H1 (cell line): ENCODE measurements at regions not wholly inside any gene's neighbourhood (a gene's known extent, or its start where the extent isn't known, plus 50 kb on each side); places are given as distances from the start of the nearest gene placed in this dataset.

Experiments
- CTCF ChIA-PET: fragments of 300-600 bp; sonication (Branson Sonifier 250); formaldehyde crosslinking; loops from one replicate; lab custom pipeline; 2021; ENCODE audit not compliant: partially characterized antibody; lab: Charles Lee
- POLR2A ChIA-PET: fragments of 300-600 bp; sonication (Branson Sonifier 250); formaldehyde crosslinking; loops from one replicate; lab custom pipeline; 2021; ENCODE audit warnings: inconsistent platforms; ENCODE audit not compliant: partially characterized antibody; lab: Charles Lee
- DNase-seq, 2 experiments: peaks; one replicate each; pipeline versions ENCODE4 v3.0.0 to v3.0.0-alpha.2; 2010 to 2022; ENCODE audit warnings: low spot score in 2 of 2, low read depth in 1 of 2, mixed read lengths in 1 of 2
- FAIRE-seq: peaks from 2 replicates; lab custom pipeline; 2011; peaks lifted over from hg19 to GRCh38; lab: Jason Lieb, UNC
- H2AFZ ChIP-seq: 2 replicates; pipeline ENCODE4 v1.8.1; 2012; ENCODE audit warnings: low read length, inconsistent platforms
- H2AK5ac ChIP-seq: 2 replicates; pipeline ENCODE4 v1.6.1; 2013; ENCODE audit warnings: low read depth, low read length
- H2BK120ac ChIP-seq: replicated peaks from 2 replicates; pipeline ENCODE3; 2013; ENCODE audit warnings: low read depth, low read length, inconsistent platforms
- H2BK12ac ChIP-seq: 2 replicates; pipeline ENCODE4 v1.6.1; 2013; ENCODE audit warnings: low read depth, low read length
- H2BK15ac ChIP-seq: 2 replicates; pipeline ENCODE4 v1.6.1; 2013; ENCODE audit warnings: low read length
- H2BK20ac ChIP-seq: 2 replicates; pipeline ENCODE4 v1.6.1; 2013; ENCODE audit warnings: low read length
- H2BK5ac ChIP-seq: 2 replicates; pipeline ENCODE4 v1.6.1; 2013; ENCODE audit warnings: low read depth, low read length
- H3K14ac ChIP-seq: 2 replicates; pipeline ENCODE4 v1.6.1; 2013; ENCODE audit warnings: inconsistent platforms; ENCODE audit not compliant: insufficient read length
- H3K18ac ChIP-seq: 2 replicates; pipeline ENCODE4 v1.6.1; 2013; ENCODE audit warnings: low read length; ENCODE audit errors: extremely low read depth
- H3K23ac ChIP-seq: 2 replicates; pipeline ENCODE4 v1.6.1; 2013; ENCODE audit warnings: inconsistent platforms; ENCODE audit not compliant: insufficient read length
- H3K23me2 ChIP-seq: 2 replicates; pipeline ENCODE4 v1.6.1; 2013; ENCODE audit warnings: low read depth, low read length
- H3K27ac ChIP-seq: 2 replicates; pipeline ENCODE4 v1.6.1; 2011; ENCODE audit warnings: low read depth, low read length, inconsistent platforms
- H3K27me3 ChIP-seq, 4 experiments: replicated peaks in 1 of 4; 1 replicate in 1 of 4; 2 replicates in 3 of 4; pipeline versions ENCODE4 v1.6.1 to v1.8.1; 2011 to 2013; ENCODE audit warnings: low read length in 3 of 4, mild to moderate bottlenecking in 3 of 4, inconsistent platforms in 2 of 4, mixed read lengths in 2 of 4, moderate library complexity in 1 of 4; ENCODE audit not compliant: control insufficient read depth in 3 of 4, insufficient read depth in 3 of 4; ENCODE audit errors: extremely low read depth in 1 of 4
- H3K36me3 ChIP-seq, 4 experiments: 2 replicates each; pipeline versions ENCODE4 v1.6.1 to v1.8.1; 2011 to 2013; ENCODE audit warnings: mild to moderate bottlenecking in 4 of 4, low read length in 3 of 4, moderate library complexity in 2 of 4, control low read depth in 1 of 4, inconsistent platforms in 1 of 4; ENCODE audit not compliant: insufficient read depth in 4 of 4, control insufficient read depth in 2 of 4
- H3K4ac ChIP-seq: replicated peaks from 2 replicates; pipeline ENCODE3; 2013; ENCODE audit warnings: low read length, low read depth, mixed read lengths, inconsistent platforms; ENCODE audit not compliant: insufficient read length
- H3K4me1 ChIP-seq, 4 experiments: replicated peaks in 1 of 4; 1 replicate in 1 of 4; 2 replicates in 3 of 4; pipeline versions ENCODE4 v1.6.1 to v1.8.1; 2011 to 2013; ENCODE audit warnings: low read length in 3 of 4, inconsistent platforms in 2 of 4, mixed read lengths in 1 of 4; ENCODE audit not compliant: insufficient read depth in 4 of 4, control insufficient read depth in 3 of 4
- H3K4me2 ChIP-seq, 2 experiments: 2 replicates each; pipeline versions ENCODE4 v1.6.1 to v1.8.1; 2011 to 2013; ENCODE audit warnings: low read depth in 2 of 2, low read length in 2 of 2, control low read depth in 1 of 2, inconsistent platforms in 1 of 2, mild to moderate bottlenecking in 1 of 2; ENCODE audit not compliant: insufficient read depth in 1 of 2
- H3K4me3 ChIP-seq, 4 experiments: fragments of 200-600, 300-600 bp in 1 of 4; sonication (generic), shearing (Covaris generic), sonication (Bioruptor Twin) in 1 of 4; 2 replicates each; pipeline versions ENCODE4 v1.5.1 to v1.8.1; 2011 to 2016; ENCODE audit warnings: low read length in 4 of 4, low read depth in 3 of 4, control low read depth in 2 of 4, inconsistent platforms in 2 of 4, mild to moderate bottlenecking in 2 of 4, mixed read lengths in 1 of 4, moderate library complexity in 1 of 4; ENCODE audit not compliant: insufficient read depth in 2 of 4; ENCODE audit errors: extremely low read depth in 1 of 4
- H3K56ac ChIP-seq: replicated peaks from 2 replicates; pipeline ENCODE3; 2013; ENCODE audit warnings: low read depth, mild to moderate bottlenecking, mixed read lengths, low read length, inconsistent platforms; ENCODE audit not compliant: insufficient read length
- H3K79me1 ChIP-seq: 2 replicates; pipeline ENCODE4 v1.6.1; 2013; ENCODE audit warnings: low read depth, low read length, control low read depth
- H3K79me2 ChIP-seq, 2 experiments: 2 replicates each; pipeline versions ENCODE4 v1.6.1 to v1.8.1; 2012 to 2013; ENCODE audit warnings: low read length in 2 of 2, mild to moderate bottlenecking in 2 of 2, inconsistent platforms in 1 of 2; ENCODE audit not compliant: insufficient read depth in 2 of 2, control insufficient read depth in 1 of 2
- H3K9ac ChIP-seq, 4 experiments: replicated peaks in 1 of 4; 1 replicate in 1 of 4; 2 replicates in 3 of 4; pipeline versions ENCODE4 v1.6.1 to v1.8.1; 2011 to 2013; ENCODE audit warnings: low read depth in 3 of 4, low read length in 3 of 4, control low read depth in 2 of 4, mild to moderate bottlenecking in 2 of 4, moderate library complexity in 2 of 4, inconsistent platforms in 1 of 4; ENCODE audit errors: extremely low read depth in 1 of 4
- H3K9me3 ChIP-seq, 2 experiments: 2 replicates each; pipeline versions ENCODE4 v1.6.1 to v1.8.1; 2012 to 2013; ENCODE audit warnings: mild to moderate bottlenecking in 2 of 2, moderate library complexity in 2 of 2, control low read depth in 1 of 2, inconsistent platforms in 1 of 2, low read depth in 1 of 2, low read length in 1 of 2, mixed read lengths in 1 of 2; ENCODE audit not compliant: insufficient read depth in 2 of 2
- H4K20me1 ChIP-seq, 2 experiments: replicated peaks in 1 of 2; 2 replicates each; pipeline versions ENCODE3 to v1.8.1; 2011 to 2013; ENCODE audit warnings: inconsistent platforms in 2 of 2, low read length in 2 of 2, mild to moderate bottlenecking in 1 of 2; ENCODE audit not compliant: insufficient read depth in 2 of 2, control insufficient read depth in 1 of 2
- H4K5ac ChIP-seq: 2 replicates; pipeline ENCODE4 v1.6.1; 2013; ENCODE audit warnings: low read length, low read depth, mixed read lengths, inconsistent platforms; ENCODE audit not compliant: insufficient read length
- H4K8ac ChIP-seq: 2 replicates; pipeline ENCODE4 v1.8.0; 2013; ENCODE audit warnings: mild to moderate bottlenecking, moderate library complexity, low read length, inconsistent platforms; ENCODE audit not compliant: insufficient read depth; ENCODE audit errors: extremely low read depth
- H4K91ac ChIP-seq: replicated peaks from 2 replicates; pipeline ENCODE3; 2013; ENCODE audit warnings: low read length, mixed read lengths, inconsistent platforms; ENCODE audit not compliant: insufficient read length
- BACH1 ChIP-seq: IDR thresholded peaks from 2 replicates; pipeline ENCODE4 v1.6.1; 2012; ENCODE audit warnings: low read length, improper control_type of control experiment
- CEBPB ChIP-seq: IDR thresholded peaks from 2 replicates; pipeline ENCODE4 v1.6.1; 2012; ENCODE audit warnings: low read depth, low read length
- CREB1 ChIP-seq: IDR thresholded peaks from 2 replicates; pipeline ENCODE4 v1.6.1; 2012; ENCODE audit warnings: inconsistent platforms
- JUND ChIP-seq: IDR thresholded peaks from 2 replicates; pipeline ENCODE4 v1.6.1; 2011; ENCODE audit warnings: mild to moderate bottlenecking, improper control_type of control experiment, low read length
- KDM5A ChIP-seq: fragments of 200-600 bp; IDR thresholded peaks from 2 replicates; pipeline ENCODE4 v1.7.1; 2012; ENCODE audit warnings: mild to moderate bottlenecking, low read length, inconsistent platforms, mixed read lengths
- NANOG ChIP-seq: IDR thresholded peaks from 2 replicates; pipeline ENCODE4 v1.6.1; 2011; ENCODE audit warnings: low read length, low read depth, mild to moderate bottlenecking, inconsistent platforms; ENCODE audit not compliant: insufficient read depth, poor library complexity, severe bottlenecking
- NRF1 ChIP-seq: IDR thresholded peaks from 2 replicates; pipeline ENCODE4 v1.6.1; 2011; ENCODE audit warnings: mild to moderate bottlenecking, low read depth, low read length, improper control_type of control experiment
- POU5F1 ChIP-seq: IDR thresholded peaks from 2 replicates; pipeline ENCODE4 v1.6.1; 2011; ENCODE audit warnings: low read depth, mild to moderate bottlenecking, low read length, moderate library complexity
- WGBS, 2 experiments: shearing (Covaris generic) in 1 of 2; methylation state at CpG; one replicate each; pipeline versions ENCODE4 v1.1.6 to v1.1.7; 2013 to 2015; ENCODE audit warnings: low lambda C conversion rate in 2 of 2, mixed read lengths in 2 of 2, inconsistent platforms in 1 of 2, low coverage in 1 of 2, missing lambda C conversion rate in 1 of 2; ENCODE audit not compliant: insufficient replicate concordance in 2 of 2, insufficient coverage in 1 of 2, insufficient read length in 1 of 2; ENCODE audit errors: extremely low coverage in 1 of 2, missing lambda C conversion rate in 1 of 2; 5-methylcytosine and 5-hydroxymethylcytosine counted together
- TF ChIP-seq, protein P1 (sequence below): IDR thresholded peaks from 2 replicates; pipeline ENCODE4 v1.6.1; 2012; ENCODE audit warnings: low read length, inconsistent platforms

DNA sequence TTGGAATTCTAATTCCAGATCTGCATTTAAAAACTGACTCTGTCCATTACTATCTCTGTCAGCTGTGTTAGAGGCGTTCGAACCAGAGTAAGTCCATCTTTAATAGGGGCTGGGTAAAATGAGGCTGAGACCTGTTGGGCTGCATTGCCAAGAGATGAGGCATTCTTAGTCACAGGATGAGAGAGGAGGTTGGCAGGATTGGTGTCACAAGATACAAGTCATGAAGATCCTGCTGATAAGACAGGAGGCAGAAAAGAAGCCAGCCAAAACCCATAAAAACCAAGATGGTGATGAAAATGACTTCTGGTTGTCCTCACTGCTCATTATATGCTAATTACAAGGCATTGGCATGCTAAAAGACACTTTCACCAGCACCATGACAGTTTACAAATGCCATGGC, 356.3 kb upstream of the ISX start:
- H3K36me3 ChIP-seq = no peaks in the 10 kb centered on the region
- no peak overlapping the region for H3K56ac ChIP-seq
- no peaks in the 10 kb centered on the region for H3K23me2 ChIP-seq
- no peak overlapping the region for H2BK5ac ChIP-seq
- H2BK120ac ChIP-seq = no peak overlapping the region
- FAIRE-seq (no peak), DNase-seq (no peak)
- no peaks in the 10 kb centered on the region for H3K27me3 ChIP-seq
- no peak overlapping the region for H3K18ac ChIP-seq
- H4K91ac ChIP-seq = no peak overlapping the region
- no peak overlapping the region for H2AK5ac ChIP-seq
- H3K4ac ChIP-seq = no peak overlapping the region
- H3K9me3 ChIP-seq = no peaks in the 10 kb centered on the region
- no peak overlapping the region for H2BK12ac ChIP-seq
- no peaks in the 10 kb centered on the region for H3K4me1 ChIP-seq
- H3K79me1 ChIP-seq = no peaks in the 10 kb centered on the region
- 93% methylated on average over 2 of the region's 2 CpGs; no CpG with 5 or more reads in 1 of the 2 experiments for WGBS, 2 experiments
- H4K5ac ChIP-seq = no peak overlapping the region
- H3K4me3 ChIP-seq = no peak overlapping the region
- H3K79me2 ChIP-seq = no peaks in the 10 kb centered on the region
- H3K23ac ChIP-seq = no peak overlapping the region
- H3K4me2 ChIP-seq = no peak overlapping the region
- no peak overlapping the region for H3K14ac ChIP-seq
- H2BK20ac ChIP-seq = no peak overlapping the region
- POLR2A ChIA-PET = no interaction called here
- TF ChIP-seq, protein P1, sequence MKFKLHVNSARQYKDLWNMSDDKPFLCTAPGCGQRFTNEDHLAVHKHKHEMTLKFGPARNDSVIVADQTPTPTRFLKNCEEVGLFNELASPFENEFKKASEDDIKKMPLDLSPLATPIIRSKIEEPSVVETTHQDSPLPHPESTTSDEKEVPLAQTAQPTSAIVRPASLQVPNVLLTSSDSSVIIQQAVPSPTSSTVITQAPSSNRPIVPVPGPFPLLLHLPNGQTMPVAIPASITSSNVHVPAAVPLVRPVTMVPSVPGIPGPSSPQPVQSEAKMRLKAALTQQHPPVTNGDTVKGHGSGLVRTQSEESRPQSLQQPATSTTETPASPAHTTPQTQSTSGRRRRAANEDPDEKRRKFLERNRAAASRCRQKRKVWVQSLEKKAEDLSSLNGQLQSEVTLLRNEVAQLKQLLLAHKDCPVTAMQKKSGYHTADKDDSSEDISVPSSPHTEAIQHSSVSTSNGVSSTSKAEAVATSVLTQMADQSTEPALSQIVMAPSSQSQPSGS = no peak
- TF ChIP-seq KDM5A (no peak), NANOG (no peak), POU5F1 (no peak), BACH1 (no peak), CREB1 (no peak), CEBPB (no peak), JUND (no peak), NRF1 (no peak)
- H4K20me1 ChIP-seq = no peaks in the 10 kb centered on the region
- CTCF ChIA-PET = interaction anchor here (1.0 kb wide), 1 partner anchor 259 kb away, joined by 3 read pairs; no protein-coding TSS in a partner anchor
- no peak overlapping the region for H3K9ac ChIP-seq
- no peak overlapping the region for H4K8ac ChIP-seq
- no peak overlapping the region for H2AFZ ChIP-seq
- no peak overlapping the region for H3K27ac ChIP-seq
- no peak overlapping the region for H2BK15ac ChIP-seq
